RKO (cell line): ENCODE measurements at regions not wholly inside any gene's neighbourhood (a gene's known extent, or its start where the extent isn't known, plus 50 kb on each side); places are given as distances from the start of the nearest gene placed in this dataset.
"Not testable (repeated sequence)": the region's sequence is repeated elsewhere in the genome, so short reads cannot be mapped to it uniquely, and the experiment has no call there.

ENCODE experiments used
- DNase-seq: peaks from one replicate; pipeline ENCODE4 v3.0.0-alpha.2; 2016; ENCODE audit warnings: low spot score

DNA sequence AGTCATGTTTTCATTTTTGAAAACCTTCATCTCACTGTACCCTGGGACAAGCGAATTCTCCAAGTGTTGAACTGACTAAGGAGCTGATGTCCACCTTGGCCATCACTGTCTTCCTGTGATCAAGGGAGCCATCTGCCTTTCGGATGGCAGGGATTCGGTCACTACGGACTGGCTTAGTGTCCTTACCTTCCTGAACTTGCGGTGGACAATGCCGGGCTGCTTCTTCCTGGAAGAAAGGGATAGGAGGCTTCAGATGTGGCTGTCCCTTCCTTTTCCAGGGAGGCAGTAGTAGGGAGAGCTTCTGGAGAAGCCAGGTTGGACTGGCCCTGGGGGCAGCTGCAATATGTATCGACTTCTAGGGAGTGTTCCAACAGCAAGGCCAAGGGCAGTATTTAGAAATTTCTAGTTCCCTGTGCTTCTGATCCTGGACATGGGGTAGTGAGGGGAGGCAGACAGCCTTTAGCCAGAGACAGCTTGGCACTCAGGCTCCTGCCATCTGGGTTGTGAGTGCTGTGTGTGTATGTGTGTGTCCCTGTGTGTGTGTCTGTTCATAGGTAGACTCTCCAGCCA lies 114.6 kb downstream of the IER5 start:
- DNase-seq: no peak

DNA sequence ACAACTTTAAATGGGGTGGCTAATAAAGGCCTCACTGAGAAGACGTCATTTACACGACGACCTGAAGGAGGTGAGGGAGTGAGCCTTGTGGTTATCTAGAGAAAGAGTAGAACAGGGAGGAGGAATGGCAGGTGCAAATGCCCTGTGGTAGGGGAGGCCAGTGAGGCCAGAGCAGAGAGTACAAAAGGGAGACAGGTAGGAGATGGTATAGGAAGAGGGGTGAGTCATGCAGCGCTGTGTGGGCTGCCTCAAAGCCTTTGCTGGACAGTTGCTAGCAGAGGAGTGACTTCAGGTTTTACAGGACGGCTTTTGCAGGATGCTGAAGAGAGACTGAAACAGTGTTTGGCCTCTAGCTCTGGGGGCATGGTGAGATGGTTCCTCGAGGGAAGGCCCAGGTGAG lies 116.0 kb downstream of the IER5 start:
- DNase-seq: no peak

GRCh38 chr1:181205901-181206300 lies 117.4 kb downstream of the IER5 start:
- no peak for DNase-seq

- DNase-seq: no peak
Observed at GRCh38 chr1:181206513-181206912, 118.0 kb downstream of the IER5 start.

- no peak for DNase-seq
Observed at GRCh38 chr1:181206979-181207790, 118.7 kb downstream of the IER5 start.

DNA sequence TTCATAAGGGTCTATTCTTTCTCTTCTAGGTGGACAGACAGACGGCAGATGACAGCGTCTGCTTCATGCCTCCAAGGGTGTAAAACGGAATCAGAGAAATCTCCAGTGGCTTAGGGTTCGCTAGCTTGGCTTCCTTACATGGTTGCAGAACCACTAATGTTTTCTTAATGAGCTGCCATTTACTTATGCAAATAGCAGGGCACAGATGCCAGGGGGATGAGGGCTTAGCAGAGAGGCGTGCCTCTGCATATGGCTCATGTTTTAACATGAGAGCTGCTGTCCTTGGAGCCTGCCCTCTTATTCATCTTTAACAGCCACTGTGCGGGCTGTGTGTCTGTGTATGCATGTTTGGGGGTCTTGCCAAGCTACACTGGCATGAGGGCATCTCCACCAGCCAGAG lies 119.6 kb downstream of the IER5 start:
- DNase-seq: no peak

GRCh38 chr1:181208967-181209366 lies 120.5 kb downstream of the IER5 start:
- no peak for DNase-seq

DNA sequence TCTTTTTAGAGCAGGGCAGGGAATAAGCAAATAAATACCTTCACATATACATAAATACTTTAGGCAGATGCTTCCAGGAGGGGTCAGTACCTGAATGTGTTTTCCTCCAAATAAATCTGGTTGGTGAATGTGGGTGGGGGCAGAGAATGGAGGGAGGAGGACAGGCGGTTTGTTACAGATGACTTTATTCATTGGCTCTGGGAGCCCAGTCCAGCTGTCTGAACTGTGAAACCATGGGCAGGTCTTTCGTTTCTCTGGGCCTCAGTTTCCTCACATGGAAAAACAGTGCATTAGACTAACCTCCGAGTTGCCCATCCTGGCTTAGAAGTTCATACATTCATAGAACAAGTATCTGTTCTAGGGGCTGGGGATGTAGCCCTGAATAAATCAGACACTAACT lies 124.6 kb downstream of the IER5 start:
- no peak for DNase-seq

DNA sequence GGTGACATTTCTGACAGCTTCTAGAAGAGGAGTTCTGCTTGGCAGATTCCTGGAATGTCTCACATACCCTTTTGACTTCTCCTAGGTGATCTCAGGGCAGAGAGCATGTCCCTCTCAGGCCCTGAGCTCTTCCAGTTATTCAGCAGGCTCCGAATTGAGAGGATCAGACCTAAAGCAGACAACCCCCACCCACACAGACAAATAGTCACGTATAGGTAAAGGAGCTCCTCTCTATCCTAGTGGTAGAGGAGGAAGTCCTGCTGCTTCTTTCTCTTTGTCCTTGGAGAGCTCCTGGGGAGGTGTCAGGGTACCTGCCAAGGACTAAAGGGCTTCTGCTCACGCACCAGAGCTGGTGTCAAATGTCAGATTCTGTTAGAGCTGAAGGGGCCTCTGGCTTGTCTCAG lies 128.1 kb downstream of the IER5 start:
- no peak for DNase-seq

DNA sequence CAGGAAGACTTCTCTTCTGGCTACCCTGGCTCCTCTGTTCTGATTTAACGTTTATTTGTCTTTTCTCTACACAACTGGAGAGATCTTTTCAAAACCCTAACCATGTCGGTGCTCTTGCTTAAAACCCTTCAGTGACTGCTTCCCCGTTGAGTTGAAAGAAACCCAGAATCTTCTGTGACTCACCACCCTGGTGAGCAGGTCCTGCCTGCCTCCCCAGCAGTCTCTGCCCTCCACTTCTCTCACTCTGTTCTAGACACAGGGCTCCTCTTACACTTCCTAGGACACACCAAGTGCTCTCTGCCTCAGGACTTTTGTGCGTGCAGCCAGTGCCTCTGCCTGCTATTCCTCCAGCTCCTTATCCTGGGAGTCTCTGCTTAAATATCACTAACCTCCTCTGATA lies 131.4 kb downstream of the IER5 start:
- DNase-seq: peak; percentile 9

DNA sequence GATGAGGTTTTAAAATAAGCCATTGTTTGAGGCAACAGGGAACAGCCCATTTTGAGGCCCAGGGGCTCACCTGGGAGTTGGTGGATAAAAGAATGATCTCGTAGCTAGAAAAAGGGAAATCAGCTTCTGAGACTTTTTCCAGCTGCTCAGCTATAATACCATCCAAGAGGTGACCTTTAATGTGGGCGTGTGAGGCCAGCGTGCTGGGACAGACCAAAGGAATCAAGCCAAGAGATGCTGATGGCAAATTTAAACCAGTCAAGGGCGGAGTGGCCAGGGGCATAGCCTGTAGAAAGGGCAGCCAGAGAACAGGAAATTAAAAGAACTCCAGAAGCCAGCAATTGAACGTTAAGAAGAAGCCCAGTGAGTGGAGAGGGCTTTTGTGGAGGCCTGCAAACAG lies 132.6 kb downstream of the IER5 start:
- DNase-seq: no peak

DNA sequence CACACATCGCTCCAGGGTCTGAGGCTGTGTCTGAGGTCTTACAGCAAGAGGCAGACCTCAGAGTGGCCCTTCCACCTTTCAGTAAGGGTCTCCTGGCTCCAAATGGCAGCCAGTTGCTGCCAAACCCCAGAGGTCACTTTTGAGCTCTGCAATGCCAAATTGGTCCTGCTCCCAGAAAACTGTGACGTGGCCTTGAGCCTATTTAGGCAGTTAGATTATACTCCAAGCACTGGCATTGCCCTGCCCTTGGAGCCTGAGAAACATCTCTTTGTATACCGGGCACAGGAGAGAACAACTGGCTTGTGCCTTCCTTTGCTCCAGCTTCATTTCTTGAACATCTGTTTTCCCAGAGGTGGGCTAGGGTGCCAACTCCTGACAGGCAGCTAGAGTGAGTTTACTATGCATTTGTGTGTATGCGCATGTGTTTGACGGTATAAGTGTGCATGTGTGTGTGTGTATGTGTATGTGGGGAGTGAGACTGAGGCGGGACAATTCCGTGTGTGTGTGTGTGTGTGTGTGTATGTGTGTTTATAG lies 134.5 kb downstream of the IER5 start:
- no peak for DNase-seq

GRCh38 chr1:181226728-181227127 lies 138.2 kb downstream of the IER5 start:
- not testable (repeated sequence) for DNase-seq

DNA sequence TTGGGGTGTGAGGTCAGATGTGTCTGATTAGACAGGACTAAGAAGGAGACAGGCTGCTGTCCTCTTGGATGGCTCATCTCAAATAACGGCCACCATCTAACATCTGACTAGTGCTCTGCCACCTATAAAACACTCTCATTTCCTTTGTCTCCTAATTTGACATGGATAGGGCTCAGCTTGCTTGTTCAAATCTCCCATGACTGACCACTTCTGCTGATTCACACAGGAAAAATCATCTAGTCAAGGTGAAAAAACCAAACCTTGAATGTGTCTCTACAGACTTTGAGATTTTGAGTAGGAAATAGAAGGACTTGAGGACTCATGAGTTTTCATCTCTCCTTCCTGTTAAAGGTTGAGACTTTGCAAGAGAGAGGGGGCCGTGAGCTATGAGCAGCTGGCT lies 150.6 kb downstream of the IER5 start:
- DNase-seq: no peak

DNA sequence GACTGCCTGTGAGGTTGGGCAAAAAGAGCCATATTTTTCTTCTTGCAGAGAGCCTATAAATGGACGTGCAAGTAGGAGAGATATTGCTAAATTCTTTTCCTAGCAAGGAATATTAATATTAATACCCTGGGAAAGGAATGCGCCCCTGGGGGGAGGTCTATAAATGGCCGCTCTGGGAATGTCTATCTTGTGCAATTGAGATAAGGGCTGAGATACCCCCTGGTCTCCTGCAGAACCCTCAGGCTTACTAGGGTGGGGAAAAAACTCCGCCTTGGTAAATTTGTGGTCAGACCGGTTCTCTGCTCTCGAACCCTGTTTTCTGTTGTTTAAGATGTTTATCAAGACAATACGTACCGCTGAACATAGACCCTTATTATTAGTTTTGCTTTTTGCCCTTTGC lies 157.8 kb downstream of the IER5 start:
- DNase-seq: not testable (repeated sequence)

GRCh38 chr1:181248361-181248760 lies 159.9 kb downstream of the IER5 start:
- DNase-seq: not testable (repeated sequence)

DNA sequence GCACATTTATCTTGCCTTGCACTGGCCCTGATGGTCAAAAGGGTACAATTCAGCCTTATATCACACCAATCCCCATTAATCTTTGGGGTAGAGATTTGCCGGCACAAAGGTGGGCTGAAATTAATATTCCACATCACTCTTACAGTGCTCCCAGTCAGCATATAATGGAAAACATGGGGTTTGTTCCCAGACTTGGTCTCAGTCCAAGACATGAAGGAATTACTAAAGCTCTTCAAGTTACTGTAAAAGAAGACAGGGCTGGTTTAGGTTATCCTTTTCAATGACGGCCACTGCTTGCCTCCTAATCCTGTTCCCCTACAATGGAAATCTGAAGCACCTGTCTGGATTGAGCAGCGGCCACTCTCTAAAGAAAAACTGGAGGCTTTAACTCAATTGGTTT lies 160.7 kb downstream of the IER5 start:
- DNase-seq: no peak

DNA sequence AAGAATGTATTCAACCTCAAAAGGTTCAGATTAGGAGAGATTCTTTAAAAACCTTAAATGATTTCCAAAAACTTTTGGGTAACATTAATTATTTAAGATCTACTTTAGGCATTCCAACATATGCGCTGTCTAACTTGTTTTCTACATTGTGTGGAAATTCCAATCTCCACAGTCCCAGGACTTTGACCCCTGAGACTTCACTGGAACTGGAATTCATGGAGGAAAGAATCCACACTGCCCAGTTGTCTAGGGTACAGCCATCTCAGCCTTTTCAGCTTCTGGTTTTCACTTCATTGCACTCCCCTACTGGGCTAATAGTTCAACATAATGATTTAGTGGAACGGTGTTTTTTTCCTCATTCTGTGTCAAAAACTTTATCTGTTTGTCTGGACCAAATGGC lies 161.5 kb downstream of the IER5 start:
- DNase-seq: no peak

- DNase-seq: peak; percentile 39
Observed at GRCh38 chr1:181251001-181251712, 162.7 kb downstream of the IER5 start.

- DNase-seq: no peak
Observed at GRCh38 chr1:181251713-181252075, 163.2 kb downstream of the IER5 start.

DNA sequence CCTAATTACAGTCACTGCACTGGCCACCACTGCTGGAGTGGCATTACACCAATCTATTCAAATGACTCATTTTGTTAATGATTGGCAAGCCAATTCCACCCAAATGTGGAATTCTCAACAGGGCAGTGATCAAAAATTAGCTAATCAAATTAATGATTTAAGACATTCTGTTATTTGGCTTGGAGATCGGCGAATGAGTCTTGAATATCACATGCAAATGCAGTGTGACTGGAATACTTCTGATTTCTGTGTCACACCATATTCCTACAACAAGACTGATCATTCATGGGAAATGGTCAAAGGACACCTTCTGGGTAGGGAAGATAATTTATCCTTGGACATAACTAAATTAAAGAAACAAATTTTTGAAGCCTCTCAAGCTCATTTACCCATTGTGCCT lies 165.1 kb downstream of the IER5 start:
- DNase-seq: not testable (repeated sequence)

DNA sequence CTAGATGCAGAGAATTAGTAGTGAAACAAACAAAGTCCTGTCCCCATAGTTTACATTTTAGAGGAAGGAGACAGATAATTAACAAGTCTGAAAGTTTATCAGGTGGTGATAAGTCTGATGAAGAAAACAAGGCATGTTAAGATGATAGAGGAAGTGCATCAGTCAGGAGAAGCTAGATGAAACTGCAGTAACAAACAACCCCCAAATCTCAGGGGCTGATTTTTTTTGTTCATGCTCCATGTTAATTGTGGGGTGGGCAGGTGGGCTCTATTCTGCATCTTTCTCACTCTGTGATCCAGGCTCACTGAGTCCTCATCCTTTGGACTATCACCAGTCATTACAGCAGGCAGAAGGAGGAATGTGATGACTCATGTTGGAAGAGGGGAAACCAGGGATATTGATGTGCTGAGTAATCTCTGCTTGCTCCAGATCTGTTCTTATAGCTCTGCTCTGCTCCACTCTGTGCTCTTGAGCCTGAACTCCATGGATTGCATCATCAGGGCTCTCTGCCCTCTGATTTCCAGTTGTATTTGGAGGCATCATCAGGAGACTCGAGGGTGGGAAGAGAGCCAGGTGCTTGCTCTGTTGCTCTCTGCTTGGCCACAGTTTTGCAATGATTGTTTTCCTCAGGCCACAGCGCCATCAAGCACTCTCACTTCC lies 166.9 kb downstream of the IER5 start:
- peak; percentile 81 for DNase-seq

DNA sequence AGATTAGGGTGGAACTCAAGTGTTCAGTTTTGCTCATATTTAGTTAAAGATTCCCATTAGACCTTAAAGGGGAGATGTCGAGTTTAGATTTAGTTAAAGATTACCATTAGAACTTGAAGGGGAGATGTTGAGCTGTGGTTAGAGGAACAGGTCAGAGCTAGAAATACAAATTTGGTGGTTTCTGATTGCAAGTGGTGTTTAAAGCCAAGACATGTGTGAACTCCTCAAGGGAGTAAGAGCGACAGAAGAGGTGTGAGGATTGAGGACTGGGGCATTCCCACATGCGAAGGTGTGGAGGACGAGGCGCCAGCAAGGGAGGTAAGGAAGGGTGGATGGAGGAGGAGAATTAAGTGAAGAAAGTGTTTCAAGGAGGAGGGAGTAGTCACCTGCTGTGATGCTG lies 168.6 kb downstream of the IER5 start:
- DNase-seq: no peak
